ENCODE measurements at regions not wholly inside any gene's neighbourhood (a gene's known extent, or its start where the extent isn't known, plus 50 kb on each side); places are given as distances from the start of the nearest gene placed in this dataset.

- TF ChIP-seq EZH2 (IDR thresholded peaks at IDR 0.05; ENCODE audit: insufficient read depth, poor library complexity, severe bottlenecking) (no peak), EZH2phosphoT487 (IDR thresholded peaks at IDR 0.05; ENCODE audit: insufficient read depth, low read depth) (no peak)
Measured at GRCh38 chr4:144564358-144564757, 81.6 kb upstream of the HHIP start.
